ENCODE measurements at regions not wholly inside any gene's neighbourhood (a gene's known extent, or its start where the extent isn't known, plus 50 kb on each side); places are given as distances from the start of the nearest gene placed in this dataset.

DNA sequence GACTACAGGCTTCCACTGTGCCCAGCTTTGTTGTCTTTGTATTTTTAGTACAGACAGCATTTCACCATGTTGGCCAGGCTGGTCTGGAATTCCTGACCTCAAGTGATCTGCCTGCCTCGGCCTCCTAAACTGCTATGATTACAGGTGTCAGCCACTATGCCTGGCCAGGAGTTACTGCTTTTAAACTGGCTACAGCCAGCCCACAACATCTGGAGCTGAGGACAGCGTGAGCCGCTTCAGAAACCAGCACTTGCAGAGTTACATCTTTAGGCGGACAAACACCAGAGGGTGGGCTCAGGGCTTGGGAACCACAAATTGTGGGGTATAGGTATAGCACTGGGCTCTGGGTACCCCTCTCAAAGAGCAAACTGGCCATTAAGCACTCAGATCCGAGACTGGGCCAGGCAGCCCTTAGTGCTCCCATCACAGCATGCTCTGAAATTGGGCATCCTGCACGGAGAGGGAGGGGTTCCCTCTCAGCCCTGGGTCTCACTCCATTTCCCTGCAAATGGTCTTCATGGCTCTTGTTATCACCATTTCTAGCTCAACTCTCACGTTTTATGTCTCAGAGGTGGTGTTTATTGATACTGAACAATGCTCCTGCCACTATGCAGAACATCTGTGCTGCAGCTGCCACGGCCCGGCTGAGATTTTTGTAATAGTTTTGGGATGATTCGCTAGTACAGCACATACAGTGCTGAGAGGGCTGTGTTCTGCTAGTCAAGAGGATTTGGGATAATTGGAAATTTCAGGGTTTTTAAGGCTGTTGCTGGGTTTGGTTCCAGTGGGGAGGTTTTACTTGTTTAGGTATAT, 146.4 kb upstream of the LYZL2 start:
- no peaks in the 10 kb centered on the region for H3K4me1 Mint-ChIP-seq
- H3K27me3 Mint-ChIP-seq, result peaks cover 19% of the 10 kb centered on the region
- no peak overlapping the region for H3K27ac Mint-ChIP-seq
- no peak overlapping the region for H3K4me3 Mint-ChIP-seq
- H3K36me3 Mint-ChIP-seq, result no peaks in the 10 kb centered on the region
- CTCF ChIA-PET, result interaction anchor here (1.6 kb wide), 1 partner anchor 24 kb away, joined by 6 read pairs; no protein-coding TSS in a partner anchor
- H3K9me3 Mint-ChIP-seq, result peaks cover 5% of the 10 kb centered on the region
- no peak for DNase-seq

DNA sequence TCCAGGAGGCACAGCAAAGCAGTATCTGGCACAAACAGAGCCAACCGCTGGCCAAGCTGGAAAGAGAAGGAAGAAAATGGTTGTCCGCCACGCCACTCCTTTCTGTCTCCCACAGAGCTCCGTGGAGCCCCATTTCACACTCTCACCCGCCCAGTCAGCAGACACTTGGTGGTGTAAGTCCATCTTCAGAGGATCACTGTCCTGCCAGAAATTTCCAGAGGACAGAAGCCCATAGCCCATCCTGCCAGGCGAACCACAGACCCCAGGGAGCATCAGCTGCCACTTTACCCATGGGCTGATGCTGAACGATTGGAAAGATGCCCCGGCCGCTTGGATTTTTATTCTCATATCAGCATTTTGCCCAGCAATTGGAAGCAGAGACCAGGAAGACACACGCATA, 144.7 kb upstream of the LYZL2 start:
- CTCF ChIA-PET, result interaction anchor here (1.2 kb wide), 1 partner anchor 78 kb away, joined by 3 read pairs; no protein-coding TSS in a partner anchor

GRCh38 chr10:30773501-30773900, 143.9 kb upstream of the LYZL2 start:
- CTCF ChIA-PET, result no interaction called here
- DNase-seq, result no peak
- no peaks in the 10 kb centered on the region for H3K36me3 Mint-ChIP-seq
- peaks cover 11% of the 10 kb centered on the region for H3K9me3 Mint-ChIP-seq
- H3K4me3 Mint-ChIP-seq, result no peak overlapping the region
- H3K27me3 Mint-ChIP-seq, result peaks cover 6% of the 10 kb centered on the region
- H3K4me1 Mint-ChIP-seq, result no peaks in the 10 kb centered on the region
- no peak overlapping the region for H3K27ac Mint-ChIP-seq

More for the DNA sequence above, 144.7 kb upstream of the LYZL2 start:
- no peaks in the 10 kb centered on the region for H3K36me3 Mint-ChIP-seq
- peaks cover 10% of the 10 kb centered on the region for H3K9me3 Mint-ChIP-seq
- no peak overlapping the region for H3K27ac Mint-ChIP-seq
- DNase-seq, result no peak
- no peak overlapping the region for H3K4me3 Mint-ChIP-seq
- no peaks in the 10 kb centered on the region for H3K4me1 Mint-ChIP-seq
- peaks cover 13% of the 10 kb centered on the region for H3K27me3 Mint-ChIP-seq

DNA sequence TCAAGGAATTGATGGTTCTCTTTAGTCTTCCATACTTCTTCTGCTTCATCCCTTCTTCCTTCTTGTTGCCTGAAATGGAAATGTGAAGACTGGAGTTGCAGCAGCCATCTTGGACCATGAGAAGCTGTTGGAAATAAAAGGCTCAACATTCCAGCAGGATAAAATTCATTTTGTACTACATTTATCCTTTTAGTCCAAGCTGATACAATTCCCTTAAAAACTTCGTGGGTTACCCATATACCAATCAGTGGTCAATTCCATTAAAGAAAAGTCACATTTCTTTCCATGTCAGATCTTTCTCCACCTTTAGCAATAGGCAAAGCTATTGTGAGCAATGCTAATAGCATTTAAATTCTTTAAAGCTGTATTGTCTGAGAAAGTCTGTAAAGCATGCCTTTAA, 141.3 kb upstream of the LYZL2 start:
- Mint-ChIP-seq H3K27me3 (peaks cover 4% of the 10 kb centered on the region), H3K9me3 (peaks cover 15% of the 10 kb centered on the region), H3K4me1 (no peaks in the 10 kb centered on the region), H3K27ac (no peak overlapping the region), H3K36me3 (no peaks in the 10 kb centered on the region), H3K4me3 (no peak overlapping the region)
- CTCF ChIA-PET, result interaction anchor here (1.0 to 1.5 kb wide), 3 partner anchors 10 to 19 kb away, joined by 3 read pairs; no protein-coding TSS in a partner anchor
- DNase-seq, result no peak

DNA sequence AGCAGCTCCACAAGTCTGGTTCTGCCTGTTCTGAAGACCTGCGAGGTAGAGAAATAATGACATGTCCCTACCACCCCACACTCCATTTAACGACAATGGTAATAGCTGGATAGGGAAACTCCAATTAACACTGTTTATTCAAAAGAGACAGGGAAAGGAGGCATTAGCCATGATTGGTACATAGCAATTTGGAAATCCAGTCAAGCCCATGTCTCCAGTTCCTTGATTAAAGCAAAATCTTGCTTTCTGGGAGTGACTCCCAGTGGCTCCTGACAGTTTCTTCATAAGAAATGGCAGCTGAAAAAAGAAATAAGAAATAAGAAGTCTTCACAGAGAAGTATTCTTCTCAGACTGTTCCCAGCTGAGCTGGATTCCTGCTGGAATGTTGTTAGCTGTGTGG, 140.7 kb upstream of the LYZL2 start:
- DNase-seq, result no peak
- CTCF ChIA-PET, result interaction anchor here (0.6 to 1.3 kb wide), 3 partner anchors 10 to 44 kb away, joined by 3 to 4 read pairs (median 3); no protein-coding TSS in a partner anchor
- Mint-ChIP-seq H3K27ac (no peak overlapping the region), H3K4me3 (no peak overlapping the region), H3K4me1 (no peaks in the 10 kb centered on the region), H3K9me3 (peaks cover 15% of the 10 kb centered on the region), H3K27me3 (peaks cover 9% of the 10 kb centered on the region), H3K36me3 (no peaks in the 10 kb centered on the region)

- CTCF ChIA-PET, result interaction anchor here (0.6 to 0.9 kb wide), 2 partner anchors 43 to 98 kb away, joined by 3 to 4 read pairs; no protein-coding TSS in a partner anchor
These were observed 139.8 kb upstream of the LYZL2 start for GRCh38 chr10:30769361-30769760.

DNA sequence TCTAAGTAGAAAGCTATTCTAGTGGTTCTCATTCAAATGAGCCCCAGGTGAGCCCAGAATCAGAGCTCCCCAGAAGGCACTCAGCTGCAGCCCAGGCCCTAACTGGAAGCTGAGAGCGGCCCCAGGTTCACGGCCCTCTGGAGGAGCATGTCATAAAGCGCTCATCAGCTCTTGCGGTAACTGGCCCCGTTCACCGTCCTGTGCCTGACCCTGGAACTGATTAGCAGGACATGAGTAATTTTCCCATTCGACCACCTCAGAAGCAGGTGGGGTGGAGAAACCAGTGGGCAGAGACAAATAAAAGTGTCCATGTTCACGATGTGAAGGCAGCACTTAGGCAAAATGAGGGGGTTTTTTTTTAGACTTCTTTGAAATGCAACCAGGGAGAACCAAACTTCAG, 136.1 kb upstream of the LYZL2 start:
- CTCF ChIA-PET, result interaction anchor here (0.6 to 1.3 kb wide), 3 partner anchors 12 to 18 kb away, joined by 3 to 5 read pairs (median 3); no protein-coding TSS in a partner anchor
- Mint-ChIP-seq H3K36me3 (no peaks in the 10 kb centered on the region), H3K27me3 (peaks cover 28% of the 10 kb centered on the region), H3K27ac (no peak overlapping the region), H3K4me3 (no peak overlapping the region), H3K4me1 (peaks cover 2% of the 10 kb centered on the region), H3K9me3 (peaks cover 14% of the 10 kb centered on the region)
- DNase-seq, result no peak

More at GRCh38 chr10:30769361-30769760, 139.8 kb upstream of the LYZL2 start:
- no peak overlapping the region for H3K4me3 Mint-ChIP-seq
- H3K4me1 Mint-ChIP-seq, result no peaks in the 10 kb centered on the region
- peaks cover 16% of the 10 kb centered on the region for H3K27me3 Mint-ChIP-seq
- no peak overlapping the region for H3K27ac Mint-ChIP-seq
- no peaks in the 10 kb centered on the region for H3K36me3 Mint-ChIP-seq
- DNase-seq, result no peak
- peaks cover 15% of the 10 kb centered on the region for H3K9me3 Mint-ChIP-seq

DNA sequence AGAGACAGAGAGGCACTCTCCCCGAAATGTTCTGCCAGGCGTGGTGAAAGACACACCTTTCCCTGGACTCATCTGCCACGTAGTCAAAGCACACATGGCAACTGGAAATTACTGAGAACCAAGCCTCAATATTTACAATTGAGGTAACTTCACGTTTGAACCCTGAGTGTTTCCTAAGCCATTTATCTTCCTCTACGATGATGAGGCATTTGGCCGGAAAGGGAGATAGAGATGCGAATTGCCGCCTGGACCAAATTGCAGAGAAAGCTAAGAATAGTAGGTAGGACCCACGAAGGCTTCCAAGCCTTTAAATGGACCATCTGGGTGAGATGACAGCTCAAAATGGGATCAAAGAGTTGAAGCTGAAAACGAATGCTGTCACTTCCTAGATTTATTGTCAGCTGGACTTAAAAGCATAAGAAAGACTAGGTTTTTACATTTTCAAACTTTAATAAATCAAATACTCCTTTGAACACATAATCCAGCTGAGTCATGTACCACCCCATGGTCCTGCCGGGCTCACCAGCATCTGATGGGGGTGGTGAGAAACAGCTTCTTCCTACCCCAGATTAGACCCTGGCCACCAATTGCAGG, 135.6 kb upstream of the LYZL2 start:
- no peak overlapping the region for H3K27ac Mint-ChIP-seq
- DNase-seq, result no peak

GRCh38 chr10:30763918-30764317, 134.4 kb upstream of the LYZL2 start:
- H3K9me3 Mint-ChIP-seq, result peaks cover 11% of the 10 kb centered on the region
- H3K4me3 Mint-ChIP-seq, result no peak overlapping the region
- H3K36me3 Mint-ChIP-seq, result no peaks in the 10 kb centered on the region
- peaks cover 28% of the 10 kb centered on the region for H3K27me3 Mint-ChIP-seq
- CTCF ChIA-PET, result interaction anchor here (1.0 to 1.1 kb wide), 2 partner anchors 11 to 30 kb away, joined by 3 read pairs; no protein-coding TSS in a partner anchor
- DNase-seq, result no peak
- no peak overlapping the region for H3K27ac Mint-ChIP-seq
- peaks cover 2% of the 10 kb centered on the region for H3K4me1 Mint-ChIP-seq

More for the DNA sequence above, 135.6 kb upstream of the LYZL2 start:
- H3K36me3 Mint-ChIP-seq, result no peaks in the 10 kb centered on the region
- CTCF ChIA-PET, result interaction anchor here (0.6 to 1.3 kb wide), 3 partner anchors 12 to 18 kb away, joined by 3 to 5 read pairs (median 3); no protein-coding TSS in a partner anchor
- H3K4me1 Mint-ChIP-seq, result peaks cover 2% of the 10 kb centered on the region
- H3K27me3 Mint-ChIP-seq, result peaks cover 28% of the 10 kb centered on the region
- no peak overlapping the region for H3K4me3 Mint-ChIP-seq
- H3K9me3 Mint-ChIP-seq, result peaks cover 13% of the 10 kb centered on the region

- H3K9me3 Mint-ChIP-seq, result peaks cover 7% of the 10 kb centered on the region
- CTCF ChIA-PET, result interaction anchor here (0.8 kb wide), 1 partner anchor 11 kb away, joined by 3 read pairs; no protein-coding TSS in a partner anchor
These were observed 133.1 kb upstream of the LYZL2 start for GRCh38 chr10:30762620-30763019.

GRCh38 chr10:30759423-30759822, 129.9 kb upstream of the LYZL2 start:
- H3K27ac Mint-ChIP-seq, result no peak overlapping the region
- H3K27me3 Mint-ChIP-seq, result peaks cover 12% of the 10 kb centered on the region
- CTCF ChIA-PET, result no interaction called here
- DNase-seq, result no peak
- H3K4me1 Mint-ChIP-seq, result peaks cover 2% of the 10 kb centered on the region
- no peaks in the 10 kb centered on the region for H3K36me3 Mint-ChIP-seq
- H3K9me3 Mint-ChIP-seq, result peaks cover 7% of the 10 kb centered on the region
- H3K4me3 Mint-ChIP-seq, result no peak overlapping the region

More at GRCh38 chr10:30762620-30763019, 133.1 kb upstream of the LYZL2 start:
- H3K4me1 Mint-ChIP-seq, result peaks cover 2% of the 10 kb centered on the region
- H3K4me3 Mint-ChIP-seq, result no peak overlapping the region
- H3K27ac Mint-ChIP-seq, result no peak overlapping the region
- no peaks in the 10 kb centered on the region for H3K36me3 Mint-ChIP-seq
- peaks cover 28% of the 10 kb centered on the region for H3K27me3 Mint-ChIP-seq
- DNase-seq, result no peak

GRCh38 chr10:30758338-30758737, 128.8 kb upstream of the LYZL2 start:
- no peak for DNase-seq
- H3K27me3 Mint-ChIP-seq, result peaks cover 13% of the 10 kb centered on the region
- CTCF ChIA-PET, result no interaction called here
- H3K27ac Mint-ChIP-seq, result no peak overlapping the region
- H3K4me1 Mint-ChIP-seq, result no peaks in the 10 kb centered on the region
- H3K9me3 Mint-ChIP-seq, result peaks cover 7% of the 10 kb centered on the region
- H3K36me3 Mint-ChIP-seq, result no peaks in the 10 kb centered on the region
- H3K4me3 Mint-ChIP-seq, result no peak overlapping the region

DNA sequence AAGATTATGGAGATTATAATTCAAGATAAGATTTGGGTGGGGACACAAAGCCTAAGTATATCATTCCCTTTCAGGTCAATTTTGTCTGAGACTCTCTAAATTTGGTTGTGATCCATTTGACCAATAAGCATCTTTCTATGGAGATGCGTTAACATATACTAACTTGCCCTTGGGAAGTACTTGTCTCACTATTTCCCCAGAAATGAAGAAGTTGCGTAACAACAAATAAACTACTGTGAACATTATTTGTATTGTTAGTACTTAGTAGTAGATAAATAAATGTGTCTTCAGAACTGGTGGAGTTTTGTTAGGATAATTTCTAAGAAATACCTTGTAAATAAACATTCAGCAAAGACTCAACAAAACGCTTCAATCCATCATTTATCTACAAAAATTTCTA, 127.3 kb upstream of the LYZL2 start:
- no peak overlapping the region for H3K27ac Mint-ChIP-seq
- DNase-seq, result no peak
- H3K36me3 Mint-ChIP-seq, result no peaks in the 10 kb centered on the region
- H3K9me3 Mint-ChIP-seq, result peaks cover 7% of the 10 kb centered on the region
- CTCF ChIA-PET, result no interaction called here
- H3K4me3 Mint-ChIP-seq, result no peak overlapping the region
- peaks cover 10% of the 10 kb centered on the region for H3K27me3 Mint-ChIP-seq
- H3K4me1 Mint-ChIP-seq, result peaks cover 2% of the 10 kb centered on the region

DNA sequence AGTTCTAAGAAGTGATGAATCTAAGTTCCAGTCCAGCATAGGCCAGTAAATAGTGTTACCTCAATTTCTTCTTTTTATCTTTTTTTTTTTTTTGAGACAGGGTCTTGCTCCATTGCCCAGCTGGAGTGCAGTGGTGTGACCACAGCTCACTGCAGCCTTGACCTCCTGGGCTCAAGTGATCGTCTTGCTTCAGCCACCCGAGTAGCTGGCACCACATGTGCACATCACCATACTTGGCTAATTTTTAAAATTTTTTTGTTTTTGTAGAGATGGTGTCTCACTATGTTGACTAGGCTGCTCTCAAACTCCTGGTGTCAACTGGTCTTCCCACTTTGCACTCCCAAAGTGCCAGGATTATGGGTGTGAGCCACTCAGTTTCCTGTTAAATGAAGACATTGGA, 126.6 kb upstream of the LYZL2 start:
- CTCF ChIA-PET, result interaction anchor here (0.6 kb wide), 2 partner anchors 70 to 1159 kb away, joined by 3 read pairs; no protein-coding TSS in a partner anchor
- Mint-ChIP-seq H3K4me1 (peaks cover 9% of the 10 kb centered on the region), H3K27ac (no peak overlapping the region), H3K4me3 (no peak overlapping the region), H3K27me3 (peaks cover 12% of the 10 kb centered on the region), H3K36me3 (no peaks in the 10 kb centered on the region), H3K9me3 (peaks cover 4% of the 10 kb centered on the region)
- no peak for DNase-seq

All from activated naive CD4-positive, alpha-beta T cell treated with anti-CD3 and anti-CD28 coated beads, Interleukin-2, amount 10 ng/mL, durations not matched to agents 7 days and 5 days (primary cell).